IPS-18c (cell line): ENCODE measurements at regions not wholly inside any gene's neighbourhood (a gene's known extent, or its start where the extent isn't known, plus 50 kb on each side); places are given as distances from the start of the nearest gene placed in this dataset.

Experiments used
- H3K4me3 ChIP-seq: 2 replicates; pipeline ENCODE4 v1.7.0; 2013; ENCODE audit warnings: low read depth, mild to moderate bottlenecking, low read length, moderate library complexity; ENCODE audit not compliant: insufficient read depth
- H3K9me3 ChIP-seq: one replicate; pipeline ENCODE4 v1.6.1; 2013; ENCODE audit warnings: mild to moderate bottlenecking, low read length, moderate library complexity; ENCODE audit not compliant: control insufficient read depth, insufficient read depth

DNA sequence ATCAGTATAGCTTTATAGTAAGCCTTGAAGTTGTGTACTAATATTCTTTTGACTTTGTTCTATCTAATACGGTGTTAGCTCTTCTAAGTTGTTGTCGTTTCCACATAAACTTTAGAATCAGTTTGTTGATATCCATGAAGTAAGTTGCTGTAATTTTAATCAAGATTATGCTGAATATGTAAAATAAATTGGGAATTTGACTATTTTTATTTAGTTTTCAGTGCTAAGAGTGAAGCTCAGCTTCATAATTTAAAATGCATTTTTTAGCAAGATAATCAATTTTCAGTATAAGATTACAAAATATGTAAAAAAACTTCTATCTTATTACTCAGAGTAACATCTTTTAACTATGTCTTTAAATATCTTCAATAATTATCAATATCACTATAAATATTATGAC is 1374.8 kb downstream of the PCDH7 start:
- no peak overlapping the region for H3K4me3 ChIP-seq
- H3K9me3 ChIP-seq: no peaks in the 10 kb centered on the region

DNA sequence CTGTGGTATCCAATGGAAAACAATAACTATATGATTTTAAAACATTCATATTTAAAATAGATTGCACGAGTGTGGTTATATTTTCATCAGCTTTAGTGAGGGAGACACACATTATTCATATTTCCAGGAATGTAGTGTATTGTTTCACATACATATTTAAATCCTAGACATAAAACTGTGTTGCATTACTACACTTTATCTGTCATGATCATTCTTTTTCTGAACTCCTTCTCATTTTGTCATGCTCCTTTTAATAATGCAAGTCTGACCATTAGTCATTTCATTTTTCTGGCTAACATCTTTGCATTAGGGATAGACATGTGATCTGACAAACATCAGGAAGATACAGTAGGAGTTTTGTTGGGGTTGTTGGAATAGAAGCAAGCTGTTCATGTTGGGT is 1382.7 kb downstream of the PCDH7 start:
- no peaks in the 10 kb centered on the region for H3K9me3 ChIP-seq
- H3K4me3 ChIP-seq: no peak overlapping the region

DNA sequence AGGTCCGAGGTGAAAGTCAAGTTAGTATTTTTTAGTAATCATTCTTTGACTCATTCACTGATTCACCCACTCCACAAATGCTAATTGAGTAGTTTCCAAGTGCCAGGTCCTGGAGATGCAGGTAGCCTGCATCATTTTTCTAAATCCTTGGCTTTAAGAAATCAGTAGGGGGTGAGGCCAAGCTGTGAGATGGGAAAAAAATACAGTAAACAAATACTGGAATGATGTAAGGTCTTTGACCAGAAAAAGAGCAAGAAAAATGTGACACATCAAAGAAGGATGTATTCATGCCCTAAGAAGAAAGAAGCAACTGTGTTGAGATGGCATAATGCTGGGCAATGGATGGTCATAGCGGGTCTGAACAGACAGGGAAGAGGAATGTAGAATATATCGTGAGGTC is 1386.6 kb downstream of the PCDH7 start:
- no peaks in the 10 kb centered on the region for H3K9me3 ChIP-seq
- H3K4me3 ChIP-seq: no peak overlapping the region

DNA sequence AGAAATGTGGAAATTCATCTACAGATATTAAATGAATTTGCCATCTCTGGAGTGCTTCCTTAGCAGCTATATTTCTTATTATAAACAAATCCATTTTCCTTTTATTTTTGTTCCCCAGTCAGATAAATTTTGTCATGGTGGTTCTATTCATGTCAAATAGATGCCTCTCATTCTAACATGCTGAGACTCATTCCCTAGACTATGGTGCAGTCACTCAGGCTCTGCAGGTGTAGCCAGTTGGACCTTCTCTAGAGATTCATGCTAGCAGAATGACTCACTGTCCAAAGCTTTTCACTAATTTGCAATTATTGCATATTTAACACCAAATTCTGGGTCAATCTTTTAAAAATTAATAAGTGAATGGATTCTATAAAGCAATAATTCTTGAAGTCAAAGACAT is 1392.7 kb downstream of the PCDH7 start:
- no peaks in the 10 kb centered on the region for H3K9me3 ChIP-seq
- H3K4me3 ChIP-seq: no peak overlapping the region

DNA sequence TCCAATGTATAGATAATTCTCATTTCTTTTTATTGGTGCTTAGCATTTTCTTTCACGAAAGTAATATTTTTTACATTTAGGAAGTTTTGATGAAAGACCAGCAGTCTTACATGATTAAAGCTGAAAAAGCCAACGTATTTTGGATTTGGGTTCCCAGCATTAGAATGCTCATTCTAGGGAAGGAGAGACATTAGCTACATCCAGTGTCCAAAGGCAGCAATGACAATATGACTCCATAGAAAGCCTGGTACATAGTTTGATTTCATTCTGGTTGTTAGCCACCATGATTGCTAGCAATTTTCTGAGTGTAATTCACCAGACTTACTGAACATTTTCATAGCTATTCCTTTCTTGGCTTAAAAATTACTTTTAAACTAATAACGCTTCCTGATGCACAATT is 1397.5 kb downstream of the PCDH7 start:
- H3K9me3 ChIP-seq: no peaks in the 10 kb centered on the region
- H3K4me3 ChIP-seq: no peak overlapping the region

DNA sequence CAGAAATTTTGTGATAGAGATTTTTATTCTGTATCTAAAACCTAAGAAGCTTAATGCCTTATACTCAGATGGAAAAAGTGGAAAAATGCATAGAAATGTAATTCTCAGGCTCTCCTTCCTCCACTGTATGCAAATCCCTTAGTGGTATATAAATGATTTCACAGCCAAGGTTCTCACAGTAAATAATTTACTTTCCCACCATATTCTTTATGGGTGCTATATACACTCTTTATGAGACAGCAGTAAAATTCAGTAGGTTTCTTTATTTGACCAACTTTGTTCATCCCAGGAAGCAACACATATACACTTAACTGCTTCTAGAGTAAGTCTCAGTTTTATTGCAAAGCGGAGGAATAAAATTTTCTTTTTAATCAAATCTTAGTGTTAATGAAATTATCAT is 1399.7 kb downstream of the PCDH7 start:
- no peak overlapping the region for H3K4me3 ChIP-seq
- H3K9me3 ChIP-seq: no peaks in the 10 kb centered on the region

DNA sequence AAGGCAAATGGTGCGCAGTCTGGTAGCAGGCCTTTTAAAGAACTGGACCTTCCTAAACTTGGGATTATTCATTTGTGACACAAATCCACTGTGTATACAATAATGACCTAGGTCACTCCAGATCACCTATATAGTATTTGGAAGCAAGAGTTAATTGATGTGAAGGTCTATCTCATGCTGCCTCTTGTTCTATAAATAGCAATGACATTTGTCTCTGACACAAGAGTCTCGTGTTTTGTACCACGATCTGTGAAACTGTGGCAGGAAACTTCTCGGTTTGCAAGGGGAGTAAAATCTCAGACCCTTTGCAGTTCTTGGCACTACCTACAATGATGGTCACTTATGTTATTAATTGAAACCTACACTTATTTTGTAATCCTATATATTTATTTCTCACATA is 1408.4 kb downstream of the PCDH7 start:
- H3K9me3 ChIP-seq: no peaks in the 10 kb centered on the region
- no peak overlapping the region for H3K4me3 ChIP-seq

DNA sequence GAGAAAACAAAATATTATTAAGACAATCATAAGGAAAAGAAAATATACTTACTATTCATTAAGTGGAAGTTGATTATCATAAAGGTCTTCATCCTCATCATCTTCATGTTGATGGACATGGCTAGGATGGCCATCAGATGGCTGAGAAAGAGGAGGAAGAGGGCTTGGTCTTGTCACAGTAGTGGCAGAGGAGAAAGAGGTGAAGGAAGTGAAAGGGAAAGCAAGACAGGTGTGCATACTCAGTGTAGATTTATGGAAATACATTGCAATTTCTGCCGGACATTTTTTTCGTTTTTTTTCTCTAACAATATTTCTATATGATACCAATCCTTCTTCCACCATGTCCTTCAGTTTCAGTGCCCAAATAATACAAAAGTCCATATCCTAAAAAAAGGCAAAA is 1409.8 kb downstream of the PCDH7 start:
- H3K4me3 ChIP-seq: no peak overlapping the region
- H3K9me3 ChIP-seq: no peaks in the 10 kb centered on the region

DNA sequence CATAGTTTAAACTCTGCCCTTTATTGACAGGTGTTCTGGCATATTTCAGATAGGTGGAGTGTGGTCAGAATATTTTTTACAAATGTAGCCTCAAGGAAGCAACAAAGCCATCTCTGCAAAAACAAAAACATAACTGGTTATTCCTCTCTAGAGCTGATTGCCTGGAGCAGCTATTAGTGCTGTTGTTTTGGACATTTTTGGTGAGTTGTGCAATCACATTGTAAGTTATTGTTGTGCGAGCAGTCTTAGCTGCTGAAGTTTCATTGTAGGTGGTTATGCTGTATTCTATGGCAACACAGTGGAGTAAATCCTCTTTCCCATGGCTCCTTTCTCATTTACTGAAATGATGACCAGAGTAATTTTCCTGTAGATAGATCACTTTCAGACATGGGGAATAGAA is 1413.0 kb downstream of the PCDH7 start:
- H3K4me3 ChIP-seq: no peak overlapping the region
- H3K9me3 ChIP-seq: no peaks in the 10 kb centered on the region

DNA sequence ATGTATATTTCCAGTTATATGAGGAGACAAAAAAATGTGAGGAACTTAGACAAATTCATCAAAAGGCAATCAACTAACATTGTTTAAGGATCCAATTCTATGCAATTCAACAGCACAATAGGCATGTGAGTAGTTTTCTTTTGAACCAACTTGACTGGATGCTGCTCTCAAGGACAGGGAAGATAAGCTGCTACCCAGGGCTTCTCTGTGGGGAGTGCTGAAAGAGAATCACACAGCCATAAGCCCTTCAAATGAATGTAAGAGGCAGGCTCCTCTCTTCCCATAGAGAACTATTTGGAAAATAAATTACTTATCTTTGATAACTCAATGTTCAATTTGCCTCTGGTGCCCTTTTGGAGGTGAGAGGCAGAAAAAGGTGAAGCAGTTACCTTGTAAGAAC is 1413.6 kb downstream of the PCDH7 start:
- no peak overlapping the region for H3K4me3 ChIP-seq
- H3K9me3 ChIP-seq: no peaks in the 10 kb centered on the region

DNA sequence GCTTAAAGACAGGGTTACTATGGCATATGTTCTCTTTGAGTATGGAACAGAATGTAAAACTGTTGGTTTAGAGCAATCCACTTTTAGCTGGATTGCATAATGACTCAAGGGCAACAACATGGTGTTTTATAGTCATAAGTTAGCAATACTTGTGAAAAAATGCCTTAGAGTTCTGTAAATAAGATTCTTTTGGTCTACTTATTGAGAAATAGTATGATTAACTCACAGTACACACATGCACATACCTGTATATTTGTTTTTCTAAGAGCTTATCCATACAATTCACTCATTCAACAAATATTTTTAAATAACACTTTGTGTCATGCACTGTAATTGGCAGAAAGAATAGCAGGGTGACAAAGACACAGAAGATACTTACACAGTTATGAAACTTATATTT is 1415.5 kb downstream of the PCDH7 start:
- H3K4me3 ChIP-seq: no peak overlapping the region
- H3K9me3 ChIP-seq: peaks cover 2% of the 10 kb centered on the region

DNA sequence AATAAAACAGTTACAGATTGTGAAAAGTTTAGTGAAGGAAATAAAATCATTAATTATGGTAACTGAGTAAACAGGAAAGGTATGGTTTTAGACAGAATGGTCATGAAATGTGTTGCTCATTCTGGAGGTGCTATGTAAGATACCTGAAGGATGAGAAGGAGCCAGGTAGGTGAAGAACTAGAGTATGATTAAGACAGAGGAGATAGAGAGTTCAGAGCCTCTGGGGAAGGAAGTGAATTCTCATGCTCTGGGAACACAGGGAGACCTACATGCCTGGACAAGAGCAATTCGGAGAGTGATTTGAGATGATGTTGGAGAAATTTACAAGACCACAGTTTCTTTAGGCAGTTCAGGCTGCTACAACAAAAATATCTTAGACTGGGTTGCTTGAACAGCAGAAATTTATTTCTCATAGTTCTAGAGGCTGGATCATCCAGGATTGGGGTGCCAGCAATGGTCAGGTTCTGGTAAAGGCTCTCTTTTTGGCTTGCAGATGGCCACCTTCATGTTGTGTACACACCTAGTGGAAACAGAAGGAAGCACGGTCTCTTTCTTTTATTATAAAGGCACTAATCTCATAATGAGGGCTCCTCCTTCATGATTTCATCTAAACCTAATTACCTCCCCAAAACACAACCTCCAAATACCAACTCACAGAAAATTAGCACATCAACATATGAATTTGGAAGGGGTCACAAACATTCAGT is 1416.1 kb downstream of the PCDH7 start:
- Histone ChIP-seq H3K9me3 (peaks cover 2% of the 10 kb centered on the region), H3K4me3 (no peak overlapping the region)

DNA sequence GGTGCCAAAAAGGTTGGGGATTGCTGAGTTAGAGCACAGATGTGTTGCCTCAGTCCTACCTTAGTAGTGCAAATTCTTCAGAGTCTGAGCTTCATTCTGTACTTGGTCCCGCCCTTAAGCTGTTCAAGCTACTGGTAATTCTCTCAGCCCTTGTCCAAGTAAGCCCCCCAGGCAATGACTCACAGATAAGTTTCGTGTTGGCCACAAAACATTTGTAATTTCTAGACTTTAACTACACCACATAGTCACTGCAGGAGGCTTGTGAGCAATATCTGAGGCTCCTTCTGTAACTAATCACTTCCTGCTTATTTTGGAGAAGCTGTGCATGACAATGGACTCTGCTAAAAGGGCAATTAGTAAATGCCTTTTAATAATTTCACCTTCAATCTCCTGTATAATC is 1420.5 kb downstream of the PCDH7 start:
- no peak overlapping the region for H3K4me3 ChIP-seq

DNA sequence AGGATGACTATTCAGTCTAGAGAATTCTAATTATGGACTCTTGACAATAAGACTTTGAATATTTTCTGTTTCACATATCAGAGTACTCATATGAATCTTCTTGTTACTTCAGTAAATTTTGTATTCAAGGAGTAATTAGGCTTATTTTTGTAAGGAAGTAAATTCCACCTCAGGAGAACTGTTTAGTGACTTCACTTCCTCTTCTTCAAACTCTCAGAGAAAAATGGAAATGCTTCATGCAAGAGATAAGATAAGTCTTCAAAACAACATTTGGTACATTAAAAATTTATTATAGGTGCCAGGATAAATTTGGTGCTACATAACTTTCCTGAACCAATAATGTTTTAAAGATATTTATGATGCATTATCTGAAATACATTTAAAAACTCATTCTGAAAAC is 1421.9 kb downstream of the PCDH7 start:
- H3K4me3 ChIP-seq: no peak overlapping the region
- peaks cover 2% of the 10 kb centered on the region for H3K9me3 ChIP-seq

More for the DNA sequence above, 1420.5 kb downstream of the PCDH7 start:
- H3K9me3 ChIP-seq: peaks cover 2% of the 10 kb centered on the region

DNA sequence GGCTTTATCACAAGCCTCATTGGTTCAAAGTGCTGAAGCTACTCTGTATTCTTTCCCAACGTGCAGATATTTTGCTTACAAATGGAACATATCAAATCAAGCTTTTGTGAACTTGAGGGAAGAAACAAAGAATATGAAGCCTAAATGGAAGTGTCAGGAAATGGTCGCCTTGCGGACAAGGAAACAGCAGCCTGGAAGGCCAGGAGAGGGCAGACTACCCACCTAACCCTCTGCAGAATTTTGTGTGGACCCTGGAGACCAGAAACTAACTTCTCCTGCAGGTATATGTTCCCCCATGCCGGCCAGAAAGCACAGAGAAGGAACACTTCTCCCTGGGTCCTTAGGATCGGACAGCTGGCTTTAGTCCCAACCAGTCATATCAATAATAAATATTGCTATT is 1425.8 kb downstream of the PCDH7 start:
- no peak overlapping the region for H3K4me3 ChIP-seq
- no peaks in the 10 kb centered on the region for H3K9me3 ChIP-seq

DNA sequence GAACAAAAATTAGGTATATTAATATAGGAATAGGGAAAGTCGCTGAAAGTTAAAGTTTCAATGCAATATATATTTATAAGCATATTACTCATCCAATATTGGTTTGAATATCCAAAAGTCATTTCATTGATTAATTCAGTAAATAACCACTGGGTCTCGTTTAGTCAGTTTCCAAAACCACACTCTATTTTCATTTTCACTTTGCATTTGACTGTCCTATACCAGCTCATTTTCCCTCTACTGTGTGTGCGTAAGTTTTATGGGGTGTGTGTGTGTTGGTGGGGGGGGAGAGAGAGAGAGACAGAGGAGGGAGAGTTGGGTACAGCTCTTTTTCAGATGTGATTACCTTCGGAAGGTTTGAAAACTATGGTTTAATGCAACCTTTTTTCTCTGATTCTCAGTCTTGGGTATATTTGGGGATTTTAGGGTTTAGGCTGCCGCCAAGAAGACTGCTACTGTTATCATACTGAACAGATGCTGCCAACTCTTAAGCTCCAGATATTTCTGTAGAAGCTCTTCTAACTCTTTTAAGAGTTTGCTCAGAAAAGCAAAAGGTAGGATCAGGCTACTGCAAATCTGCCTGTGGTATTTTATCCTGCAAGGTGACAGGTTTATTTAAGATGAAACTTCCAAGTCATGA is 1427.4 kb downstream of the PCDH7 start:
- no peaks in the 10 kb centered on the region for H3K9me3 ChIP-seq
- H3K4me3 ChIP-seq: no peak overlapping the region

DNA sequence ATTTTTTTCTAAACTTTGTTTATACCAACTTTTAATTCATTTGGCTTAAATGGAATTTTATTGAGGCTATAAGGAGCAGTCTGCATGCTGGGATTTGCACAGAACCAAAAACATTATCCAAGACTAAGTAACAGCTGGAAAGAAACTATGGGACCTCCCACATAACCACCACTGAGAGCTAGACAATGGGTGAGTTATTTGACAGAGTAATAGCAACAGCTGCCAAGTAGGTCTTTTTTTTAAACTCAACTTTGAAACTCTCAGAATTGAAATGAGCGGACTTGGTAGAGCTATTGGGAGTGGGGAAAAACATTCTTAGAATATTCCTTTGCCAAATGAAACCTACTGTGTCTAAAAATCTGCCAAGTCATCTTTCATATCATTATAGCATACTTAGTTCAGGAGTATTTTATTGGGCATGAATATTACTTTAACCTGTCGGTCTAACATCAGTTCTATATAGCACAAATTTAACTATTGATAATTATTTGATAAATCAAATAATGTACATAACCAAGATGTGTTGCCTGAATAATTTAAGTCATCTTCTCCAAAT is 1428.0 kb downstream of the PCDH7 start:
- Histone ChIP-seq H3K4me3 (no peak overlapping the region), H3K9me3 (no peaks in the 10 kb centered on the region)

DNA sequence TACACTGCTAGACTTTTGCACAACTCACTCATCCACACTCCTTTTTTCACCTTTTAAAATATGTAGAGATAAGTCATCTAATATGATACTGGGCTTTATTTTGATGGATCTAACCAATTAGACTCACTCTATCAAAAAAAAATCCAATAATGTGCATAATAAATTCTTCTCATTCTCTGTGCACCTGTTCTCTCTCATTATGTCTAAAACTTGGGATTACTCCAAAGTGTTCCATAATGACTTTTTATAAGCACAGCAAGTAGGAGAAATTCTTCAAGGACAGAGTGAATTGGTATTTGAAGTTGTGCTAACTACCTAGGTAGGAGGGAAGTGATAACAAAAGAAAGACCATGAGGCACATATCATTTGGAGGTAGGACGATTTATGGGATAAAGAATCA is 1438.8 kb downstream of the PCDH7 start:
- H3K4me3 ChIP-seq: no peak overlapping the region
- H3K9me3 ChIP-seq: no peaks in the 10 kb centered on the region

DNA sequence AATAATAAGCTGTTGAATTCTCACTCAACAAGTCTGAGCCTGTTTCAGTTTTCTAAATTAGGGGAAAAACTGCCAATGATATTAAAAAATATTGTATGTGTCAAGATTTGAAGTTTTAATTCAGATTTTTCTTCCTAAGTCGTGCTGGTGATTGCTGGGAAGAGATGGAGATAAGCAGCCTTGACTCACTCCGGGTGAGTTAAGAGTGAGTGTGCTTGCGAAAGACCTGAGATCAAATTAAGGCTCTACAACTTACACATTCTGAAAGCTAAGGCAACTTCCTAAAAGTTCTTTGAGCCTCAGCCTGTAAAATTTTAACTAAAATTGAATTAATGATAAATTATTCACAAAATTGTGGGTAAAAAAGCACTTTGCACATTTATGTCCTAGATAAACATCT is 1441.2 kb downstream of the PCDH7 start:
- Histone ChIP-seq H3K9me3 (no peaks in the 10 kb centered on the region), H3K4me3 (no peak overlapping the region)
